A549 (cell line): ENCODE measurements at regions not wholly inside any gene's neighbourhood (a gene's known extent, or its start where the extent isn't known, plus 50 kb on each side); places are given as distances from the start of the nearest gene placed in this dataset.
A peak's percentile ranks its signal among the peaks of the same experiment; 100 is the strongest.

ENCODE experiments used
- ATAC-seq, 2 experiments: fragments of 200-7000 bp in 1 of 2; fragments of >200 bp in 1 of 2; cut with Nextera tagmentation in 1 of 2; cut with Tn5 transposase in 1 of 2; 3 replicates each; pipeline versions ENCODE4 v1.8.0 to v1.9.1; 2018 to 2020; ENCODE audit warnings: mild to moderate bottlenecking in 1 of 2, moderate library complexity in 1 of 2
- CTCF ChIA-PET: fragments of 300-600 bp; sonication (Branson Sonifier 250); formaldehyde crosslinking; extraction: SDS; loops from one replicate; lab custom pipeline; 2021; ENCODE audit warnings: antibody characterized with exemption, inconsistent platforms; lab: Yijun Ruan, JAX
- POLR2A ChIA-PET: fragments of 350-600 bp; formaldehyde crosslinking; extraction: SDS; loops from one replicate; lab custom pipeline; 2021; ENCODE audit warnings: antibody characterized with exemption, inconsistent platforms; lab: Yijun Ruan, JAX
- DNase-seq, 2 experiments: peaks; one replicate each; pipeline versions ENCODE4 v3.0.0 to v3.0.0-alpha.2; 2011 to 2016; ENCODE audit warnings: low read depth in 1 of 2, low spot score in 1 of 2
- FAIRE-seq: peaks from 2 replicates; lab custom pipeline; 2011; peaks lifted over from hg19 to GRCh38; lab: Jason Lieb, UNC
- H3K27ac ChIP-seq, 2 experiments: fragments of >200 bp; sonication (Bioruptor Twin); formaldehyde crosslinking; 3 replicates each; pipeline ENCODE4 v1.5.1; 2016 to 2017
- H3K4me1 ChIP-seq: fragments of >200 bp; sonication (Bioruptor Twin); formaldehyde crosslinking; 3 replicates; pipeline ENCODE4 v1.6.1; 2016
- H3K4me2 ChIP-seq: fragments of >200 bp; sonication (Bioruptor Twin); formaldehyde crosslinking; 3 replicates; pipeline ENCODE4 v1.6.1; 2016
- H3K4me3 ChIP-seq: fragments of >200 bp; sonication (Bioruptor Twin); formaldehyde crosslinking; 3 replicates; pipeline ENCODE4 v1.5.1; 2016
- H3K9me3 ChIP-seq: fragments of >200 bp; sonication (Bioruptor Twin); formaldehyde crosslinking; 3 replicates; pipeline ENCODE4 v1.6.1; 2016
- BHLHE40 ChIP-seq: IDR thresholded peaks from 2 replicates; pipeline ENCODE4 v1.6.1; 2012; ENCODE audit warnings: low read depth, low read length, inconsistent platforms
- CEBPB ChIP-seq, 2 experiments: fragments of >200 bp in 1 of 2; sonication (Bioruptor Twin) in 1 of 2; formaldehyde crosslinking in 1 of 2; IDR thresholded peaks; 2 replicates each; pipeline ENCODE4 v1.6.1; 2012 to 2016
- CHD4 ChIP-seq: fragments of 200-600 bp; sonication (generic); IDR thresholded peaks from 2 replicates; pipeline ENCODE4 v1.6.1; 2016; ENCODE audit warnings: antibody characterized with exemption, mild to moderate bottlenecking, borderline replicate concordance
- EHF ChIP-seq: fragments of 250-450 bp; sonication (Bioruptor Pico); IDR thresholded peaks from 2 replicates; pipeline ENCODE4 v1.5.0; 2020; ENCODE audit warnings: mild to moderate bottlenecking
- EP300 ChIP-seq, 2 experiments: fragments of >200 bp; sonication (Bioruptor Twin); formaldehyde crosslinking; IDR thresholded peaks; 2 replicates in 1 of 2; 3 replicates in 1 of 2; pipeline ENCODE4 v1.6.1; 2016 to 2017
- FOSB ChIP-seq: fragments of 250-450 bp; sonication (Bioruptor Pico); IDR thresholded peaks from 2 replicates; pipeline ENCODE4 v1.5.0; 2020; ENCODE audit warnings: mild to moderate bottlenecking, moderate library complexity
- HDAC2 ChIP-seq: fragments of 200-600 bp; sonication (generic); IDR thresholded peaks from 2 replicates; pipeline ENCODE4 v1.6.1; 2016
- HOXA7 ChIP-seq: fragments of 250-450 bp; sonication (Bioruptor Pico); IDR thresholded peaks from 2 replicates; pipeline ENCODE4 v1.5.0; 2020; ENCODE audit warnings: mild to moderate bottlenecking, moderate library complexity
- JUN ChIP-seq, 2 experiments: fragments of >200 bp; sonication (Bioruptor Twin); formaldehyde crosslinking; IDR thresholded peaks; 2 replicates in 1 of 2; 3 replicates in 1 of 2; pipeline ENCODE4 v1.6.1; 2016 to 2017
- KDM5A ChIP-seq: fragments of 200-600 bp; sonication (generic); IDR thresholded peaks from 2 replicates; pipeline ENCODE4 v1.6.1; 2016; ENCODE audit warnings: antibody characterized with exemption, mild to moderate bottlenecking
- MAFK ChIP-seq: fragments of 450-650 bp; IDR thresholded peaks from 2 replicates; pipeline ENCODE4 v1.6.1; 2014; ENCODE audit not compliant: partially characterized antibody
- MAZ ChIP-seq: fragments of 150-350 bp; IDR thresholded peaks from 2 replicates; pipeline ENCODE4 v1.6.1; 2014; ENCODE audit warnings: antibody characterized with exemption, low read depth, low read length, borderline replicate concordance
- MYC ChIP-seq: IDR thresholded peaks from 2 replicates; pipeline ENCODE4 v1.6.1; 2012; ENCODE audit warnings: mild to moderate bottlenecking, inconsistent platforms, low read length, improper control_type of control experiment, borderline replicate concordance
- NFE2L2 ChIP-seq: fragments of 150-350 bp; conservative IDR thresholded peaks from 2 replicates; pipeline ENCODE4 v1.6.1; 2014; ENCODE audit warnings: low read length
- NPAS2 ChIP-seq: fragments of 250-450 bp; sonication (Bioruptor Pico); IDR thresholded peaks from 2 replicates; pipeline ENCODE4 v1.8.0; 2022; ENCODE audit warnings: mild to moderate bottlenecking, moderate library complexity, borderline replicate concordance
- RAD21 ChIP-seq, 2 experiments: fragments of >200 bp in 1 of 2; sonication (Bioruptor Twin) in 1 of 2; formaldehyde crosslinking in 1 of 2; IDR thresholded peaks in 1 of 2; conservative IDR thresholded peaks in 1 of 2; 2 replicates in 1 of 2; 3 replicates in 1 of 2; pipeline ENCODE4 v1.6.1; 2012 to 2018; ENCODE audit warnings: inconsistent platforms in 1 of 2
- RARB ChIP-seq: fragments of 250-450 bp; sonication (Bioruptor Pico); IDR thresholded peaks from 2 replicates; pipeline ENCODE4 v1.8.0; 2021; ENCODE audit warnings: mild to moderate bottlenecking, moderate library complexity
- RFX5 ChIP-seq: fragments of 450-650 bp; IDR thresholded peaks from 2 replicates; pipeline ENCODE4 v1.7.1; 2014; ENCODE audit warnings: antibody characterized with exemption, mild to moderate bottlenecking, moderate library complexity
- RNF2 ChIP-seq: fragments of 200-600 bp; sonication (generic); IDR thresholded peaks from 2 replicates; pipeline ENCODE4 v1.6.1; 2016; ENCODE audit warnings: low read depth, mild to moderate bottlenecking, antibody characterized with exemption, moderate library complexity, borderline replicate concordance
- SREBF2 ChIP-seq: fragments of 450-650 bp; IDR thresholded peaks from 2 replicates; pipeline ENCODE4 v1.6.1; 2014; ENCODE audit warnings: mild to moderate bottlenecking, moderate library complexity
- ZC3H11A ChIP-seq: fragments of 450-650 bp; IDR thresholded peaks from 2 replicates; pipeline ENCODE4 v1.6.1; 2014; ENCODE audit warnings: antibody characterized with exemption, mild to moderate bottlenecking
- ZSCAN20 ChIP-seq: fragments of 250-450 bp; sonication (Bioruptor Pico); IDR thresholded peaks from 2 replicates; pipeline ENCODE4 v1.8.0; 2022; ENCODE audit warnings: mild to moderate bottlenecking, moderate library complexity
- WGBS: methylation state at CpG from one replicate; pipeline ENCODE4 v1.1.6; 2017; ENCODE audit errors: missing lambda C conversion rate; 5-methylcytosine and 5-hydroxymethylcytosine counted together
- TF ChIP-seq, protein P1 (sequence below): fragments of >200 bp; sonication (Bioruptor Twin); formaldehyde crosslinking; IDR thresholded peaks from 2 replicates; pipeline ENCODE4 v1.6.1; 2016
- TF ChIP-seq, protein P2 (sequence below): fragments of 150-350 bp; IDR thresholded peaks from 2 replicates; pipeline ENCODE4 v1.6.1; 2014; ENCODE audit warnings: low read depth, mild to moderate bottlenecking, low read length
- TF ChIP-seq, protein P3 (sequence below): fragments of 250-450 bp; sonication (Bioruptor Pico); IDR thresholded peaks from 2 replicates; pipeline ENCODE4 v1.5.0; 2021; ENCODE audit warnings: mild to moderate bottlenecking, moderate library complexity, borderline replicate concordance

DNA sequence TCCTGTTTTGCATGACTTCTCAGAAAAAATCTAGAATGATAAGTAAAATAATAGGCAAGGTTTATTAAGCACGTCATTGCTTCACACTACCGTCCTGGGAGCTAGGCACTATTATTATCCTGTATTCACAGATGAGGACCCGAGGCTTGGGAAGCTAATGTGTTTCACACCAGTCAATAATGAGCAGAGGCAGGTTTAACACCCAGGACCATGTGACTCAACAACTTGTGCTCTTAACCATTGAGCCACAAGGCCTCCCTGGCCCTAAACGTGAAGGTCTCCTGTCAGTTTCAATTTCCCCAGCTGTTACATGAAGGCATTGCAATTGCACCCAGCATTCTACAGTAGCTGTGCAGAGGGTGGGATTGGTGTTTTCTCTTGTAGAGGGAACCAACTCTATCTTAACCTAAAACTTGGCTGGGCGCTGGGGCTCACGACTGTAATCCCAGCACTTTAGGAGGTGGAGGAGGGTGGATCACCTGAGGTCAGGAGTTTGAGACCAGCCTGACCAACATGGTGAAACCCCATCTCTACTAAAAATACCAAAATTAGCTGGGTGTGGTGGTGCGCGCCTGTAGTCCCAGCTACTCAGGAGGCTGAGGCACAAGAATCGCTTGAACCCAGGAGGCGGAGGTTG lies 191.2 kb downstream of the BCAS1 start:
- 93% methylated on average over 10 of the region's 10 CpGs for WGBS
- Histone ChIP-seq H3K4me1 (peaks cover 20% of the 10 kb centered on the region; the same call in 2 of the 3 replicates), H3K4me2 (0 out of 3 replicates have a peak overlapping the region, but pooled peaks have one; percentile 0)
- ATAC-seq = no peak
- CTCF ChIA-PET = interaction anchor here (0.7 to 4.4 kb wide), 7 partner anchors 9 to 256 kb away, joined by 3 to 20 read pairs (median 4); no protein-coding TSS in a partner anchor
- TF ChIP-seq HOXA7 (CRISPR knock-in tag) (no peak), JUN (IDR thresholded peaks at IDR 0.05) (no peak), ZC3H11A (no peak), MYC (no peak), MAZ (no peak), EHF (CRISPR knock-in tag) (no peak), CHD4 (no peak), HDAC2 (no peak), RAD21 (conservative IDR thresholded peaks at IDR 0.05 in 1 of 2, IDR thresholded peaks at IDR 0.05 in 1 of 2) (no peak), RNF2 (no peak), NFE2L2 (no peak), EP300 (IDR thresholded peaks at IDR 0.05) (no peak), BHLHE40 (no peak), ZSCAN20 (CRISPR knock-in tag) (no peak), NPAS2 (CRISPR knock-in tag) (no peak), KDM5A (no peak)
- TF ChIP-seq, protein P1, sequence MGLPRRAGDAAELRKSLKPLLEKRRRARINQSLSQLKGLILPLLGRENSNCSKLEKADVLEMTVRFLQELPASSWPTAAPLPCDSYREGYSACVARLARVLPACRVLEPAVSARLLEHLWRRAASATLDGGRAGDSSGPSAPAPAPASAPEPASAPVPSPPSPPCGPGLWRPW = no peak
- TF ChIP-seq, protein P2, sequence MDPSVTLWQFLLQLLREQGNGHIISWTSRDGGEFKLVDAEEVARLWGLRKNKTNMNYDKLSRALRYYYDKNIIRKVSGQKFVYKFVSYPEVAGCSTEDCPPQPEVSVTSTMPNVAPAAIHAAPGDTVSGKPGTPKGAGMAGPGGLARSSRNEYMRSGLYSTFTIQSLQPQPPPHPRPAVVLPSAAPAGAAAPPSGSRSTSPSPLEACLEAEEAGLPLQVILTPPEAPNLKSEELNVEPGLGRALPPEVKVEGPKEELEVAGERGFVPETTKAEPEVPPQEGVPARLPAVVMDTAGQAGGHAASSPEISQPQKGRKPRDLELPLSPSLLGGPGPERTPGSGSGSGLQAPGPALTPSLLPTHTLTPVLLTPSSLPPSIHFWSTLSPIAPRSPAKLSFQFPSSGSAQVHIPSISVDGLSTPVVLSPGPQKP = no peak
- TF ChIP-seq, all 56 proteins: peak for 0
- DNase-seq = no peak
- no peak for FAIRE-seq
- POLR2A ChIA-PET = no interaction called here
- Histone ChIP-seq H3K4me3 (no peak overlapping the region), H3K9me3 (no peaks in the 10 kb centered on the region), H3K27ac (0 out of 6 replicates have a peak overlapping the region, but pooled peaks of 1 of the 2 experiments have one; percentile 12)

DNA sequence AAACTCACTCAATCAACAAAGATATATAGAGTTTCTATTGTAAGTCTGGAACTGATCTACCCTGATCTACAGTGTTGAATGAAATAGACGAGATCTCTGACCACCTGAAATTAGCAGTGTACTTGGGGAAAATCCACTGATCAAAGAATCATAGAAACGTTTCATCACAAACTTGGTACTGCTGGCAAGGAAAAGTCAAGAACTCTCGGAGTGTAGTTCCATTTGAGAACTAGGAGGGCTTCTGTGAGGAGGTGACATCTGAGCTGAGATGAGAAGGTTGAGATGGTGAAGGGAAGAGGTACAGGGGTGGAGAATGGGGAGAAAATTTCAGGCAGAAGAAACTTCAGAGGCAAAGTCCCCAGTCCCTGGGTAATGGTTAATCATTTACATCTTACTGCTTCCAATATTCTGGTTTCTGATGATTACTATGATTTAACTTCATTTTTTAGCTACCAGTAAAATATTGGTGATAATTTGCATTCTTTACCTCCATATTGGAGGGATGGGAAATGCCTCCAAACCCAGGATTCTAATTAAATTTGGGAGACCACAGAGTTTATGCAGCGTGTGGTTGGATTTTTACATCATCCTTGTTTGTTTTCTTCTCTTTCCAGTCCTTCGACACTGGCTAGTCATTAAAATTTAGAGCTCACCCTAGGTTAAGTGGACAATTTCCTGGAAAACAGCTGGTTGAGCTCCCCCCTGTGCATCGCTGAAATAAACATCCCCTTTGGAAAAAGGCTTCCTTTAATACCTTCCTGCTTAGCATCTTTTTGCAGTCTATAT lies 191.9 kb downstream of the BCAS1 start:
- CTCF ChIA-PET = interaction anchor here (0.8 to 4.4 kb wide), 6 partner anchors 8 to 62 kb away, joined by 3 to 20 read pairs (median 4); no protein-coding TSS in a partner anchor
- no peak for TF ChIP-seq RARB (CRISPR knock-in tag)
- TF ChIP-seq, protein P2 = no peak
- no peak for TF ChIP-seq CEBPB (IDR thresholded peaks at IDR 0.05)
- no peak for TF ChIP-seq RFX5
- no peak for TF ChIP-seq MAFK
- TF ChIP-seq FOSB (CRISPR knock-in tag) = no peak
- no peak for TF ChIP-seq SREBF2
- TF ChIP-seq, protein P3, sequence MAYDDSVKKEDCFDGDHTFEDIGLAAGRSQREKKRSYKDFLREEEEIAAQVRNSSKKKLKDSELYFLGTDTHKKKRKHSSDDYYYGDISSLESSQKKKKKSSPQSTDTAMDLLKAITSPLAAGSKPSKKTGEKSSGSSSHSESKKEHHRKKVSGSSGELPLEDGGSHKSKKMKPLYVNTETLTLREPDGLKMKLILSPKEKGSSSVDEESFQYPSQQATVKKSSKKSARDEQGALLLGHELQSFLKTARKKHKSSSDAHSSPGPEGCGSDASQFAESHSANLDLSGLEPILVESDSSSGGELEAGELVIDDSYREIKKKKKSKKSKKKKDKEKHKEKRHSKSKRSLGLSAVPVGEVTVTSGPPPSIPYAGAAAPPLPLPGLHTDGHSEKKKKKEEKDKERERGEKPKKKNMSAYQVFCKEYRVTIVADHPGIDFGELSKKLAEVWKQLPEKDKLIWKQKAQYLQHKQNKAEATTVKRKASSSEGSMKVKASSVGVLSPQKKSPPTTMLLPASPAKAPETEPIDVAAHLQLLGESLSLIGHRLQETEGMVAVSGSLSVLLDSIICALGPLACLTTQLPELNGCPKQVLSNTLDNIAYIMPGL (CRISPR knock-in tag) = no peak
- Histone ChIP-seq H3K4me1 (peaks cover 16% of the 10 kb centered on the region; the same call in 2 of the 3 replicates), H3K27ac (peak overlapping the region in 1 of 2 experiments; percentile 61; a peak in 3 of 6 replicates), H3K9me3 (no peaks in the 10 kb centered on the region), H3K4me3 (no peak overlapping the region), H3K4me2 (0 out of 3 replicates have a peak overlapping the region, but pooled peaks have one; percentile 0)
- FAIRE-seq (no peak), DNase-seq (no peak), ATAC-seq (no peak)
- POLR2A ChIA-PET = no interaction called here
- 71% methylated on average over 6 of the region's 6 CpGs for WGBS
